VCaP (cell line): ENCODE measurements at regions not wholly inside any gene's neighbourhood (a gene's known extent, or its start where the extent isn't known, plus 50 kb on each side); places are given as distances from the start of the nearest gene placed in this dataset.
"Not testable (repeated sequence)": the region's sequence is repeated elsewhere in the genome, so short reads cannot be mapped to it uniquely, and the experiment has no call there.

Experiments used
- H3K27ac ChIP-seq: fragments of 450-650 bp; 2 replicates; pipeline ENCODE4 v1.5.1; 2017
- CTCF ChIP-seq: fragments of 450-650 bp; conservative IDR thresholded peaks from 2 replicates; pipeline ENCODE4 v1.5.1; 2017; ENCODE audit warnings: mild to moderate bottlenecking, moderate library complexity

- H3K27ac ChIP-seq: no peak overlapping the region
Measured at GRCh38 chr2:103402336-103402735, 640.5 kb downstream of the TMEM182 start.

GRCh38 chr2:103402944-103403343 is 641.1 kb downstream of the TMEM182 start:
- no peak for TF ChIP-seq CTCF
- no peak overlapping the region for H3K27ac ChIP-seq

More at GRCh38 chr2:103402336-103402735, 640.5 kb downstream of the TMEM182 start:
- no peak for TF ChIP-seq CTCF

- H3K27ac ChIP-seq: not testable (repeated sequence)
Measured at GRCh38 chr2:103403388-103403787, 641.6 kb downstream of the TMEM182 start.

GRCh38 chr2:103410221-103410620 is 648.4 kb downstream of the TMEM182 start:
- no peak for TF ChIP-seq CTCF
- H3K27ac ChIP-seq: no peak overlapping the region

- TF ChIP-seq CTCF: no peak
- H3K27ac ChIP-seq: no peak overlapping the region
Measured at GRCh38 chr2:103419506-103419905, 657.7 kb downstream of the TMEM182 start.

- no peak overlapping the region for H3K27ac ChIP-seq
- no peak for TF ChIP-seq CTCF
Measured at GRCh38 chr2:103423100-103423499, 661.3 kb downstream of the TMEM182 start.

- TF ChIP-seq CTCF: no peak
- no peak overlapping the region for H3K27ac ChIP-seq
Measured at GRCh38 chr2:103427567-103427966, 665.7 kb downstream of the TMEM182 start.

GRCh38 chr2:103430191-103430590 is 668.4 kb downstream of the TMEM182 start:
- no peak overlapping the region for H3K27ac ChIP-seq
- TF ChIP-seq CTCF: no peak
